GM21825 (cell line): ENCODE measurements at regions not wholly inside any gene's neighbourhood (a gene's known extent, or its start where the extent isn't known, plus 50 kb on each side); places are given as distances from the start of the nearest gene placed in this dataset.

ENCODE experiments used
- ATAC-seq: cut with Tn5 transposase; IDR thresholded peaks from one replicate; pipeline ENCODE4 v1.9.1; 2021; ENCODE audit warnings: mild to moderate bottlenecking, moderate library complexity; ENCODE audit not compliant: unreplicated experiment

DNA sequence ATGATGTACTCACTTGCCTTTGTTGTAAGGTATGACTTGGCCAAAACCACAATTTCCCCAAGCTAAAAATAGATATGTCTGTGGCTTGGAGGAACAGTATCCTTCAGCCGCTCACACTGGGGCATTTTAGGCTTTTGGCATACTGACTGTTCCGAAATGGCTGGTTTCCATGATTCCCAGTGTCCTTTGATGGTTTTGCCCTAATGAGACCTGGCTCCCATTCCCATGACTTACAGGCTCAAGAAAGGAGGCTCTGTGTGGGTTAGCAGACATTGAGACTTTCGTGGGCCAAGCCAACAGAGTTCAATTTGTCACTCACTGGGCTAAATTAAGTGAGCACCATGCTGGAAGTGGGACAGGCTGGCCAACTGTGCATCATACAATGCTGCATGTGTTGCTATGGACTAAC lies 150.6 kb downstream of the CEP135 start:
- ATAC-seq: no peak

DNA sequence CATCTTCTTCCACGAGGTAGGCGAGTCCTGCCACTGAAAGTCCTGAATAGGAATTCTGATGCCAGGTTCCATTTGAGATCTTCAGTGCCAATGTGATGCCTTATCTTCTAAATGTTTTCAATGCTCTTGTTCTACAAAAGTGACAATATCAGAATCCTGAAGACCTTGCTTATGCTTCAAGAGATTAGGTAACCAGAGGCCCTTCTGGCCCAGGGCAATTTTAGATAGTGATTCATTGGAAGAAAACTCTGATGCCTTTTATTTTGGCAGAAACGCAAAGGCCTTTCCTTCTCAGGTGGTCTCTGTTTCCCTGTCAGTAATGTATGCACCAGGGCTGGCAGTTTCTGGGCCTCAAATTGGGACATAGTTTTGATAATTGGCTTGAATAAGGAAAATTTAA lies 144.8 kb downstream of the CEP135 start:
- ATAC-seq: no peak

DNA sequence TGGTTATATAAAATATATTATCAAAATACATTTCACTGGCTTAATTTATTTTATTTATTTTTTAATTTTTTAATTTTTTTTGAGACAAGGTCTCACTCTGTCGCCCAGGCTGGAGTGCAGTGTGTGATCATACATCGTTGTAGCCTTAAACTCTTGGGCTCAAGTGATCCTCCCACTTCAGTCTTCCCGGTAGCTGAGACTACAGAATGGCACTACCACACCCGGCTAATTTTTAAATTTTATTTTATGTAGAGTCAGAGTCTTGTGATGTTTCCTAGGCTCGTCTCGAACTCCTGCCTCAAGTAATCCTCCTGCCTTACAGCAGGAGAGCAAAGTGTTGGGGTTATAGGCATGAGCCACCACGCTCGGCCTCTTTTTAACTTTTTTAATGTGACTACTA lies 143.8 kb downstream of the CEP135 start:
- ATAC-seq: no peak

DNA sequence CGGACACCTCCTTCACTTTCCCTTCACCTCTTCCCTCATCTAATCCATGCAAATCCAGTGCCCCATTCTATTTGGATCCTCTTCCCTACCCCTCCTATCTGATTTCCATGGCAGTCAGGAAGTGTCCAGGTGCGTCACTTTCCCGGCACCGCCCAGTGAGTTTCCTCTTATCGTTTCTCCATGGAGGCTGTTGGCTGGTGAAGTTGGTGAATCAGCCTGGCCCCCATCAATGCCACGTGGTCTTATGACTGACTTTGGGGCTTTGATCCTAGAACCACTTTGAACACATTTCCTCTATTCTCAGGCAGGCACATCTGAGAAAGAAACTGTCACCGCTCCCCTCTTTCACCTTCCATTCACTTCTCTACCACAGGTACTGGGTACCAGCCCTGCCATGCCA lies 137.8 kb downstream of the CEP135 start:
- ATAC-seq: no peak

DNA sequence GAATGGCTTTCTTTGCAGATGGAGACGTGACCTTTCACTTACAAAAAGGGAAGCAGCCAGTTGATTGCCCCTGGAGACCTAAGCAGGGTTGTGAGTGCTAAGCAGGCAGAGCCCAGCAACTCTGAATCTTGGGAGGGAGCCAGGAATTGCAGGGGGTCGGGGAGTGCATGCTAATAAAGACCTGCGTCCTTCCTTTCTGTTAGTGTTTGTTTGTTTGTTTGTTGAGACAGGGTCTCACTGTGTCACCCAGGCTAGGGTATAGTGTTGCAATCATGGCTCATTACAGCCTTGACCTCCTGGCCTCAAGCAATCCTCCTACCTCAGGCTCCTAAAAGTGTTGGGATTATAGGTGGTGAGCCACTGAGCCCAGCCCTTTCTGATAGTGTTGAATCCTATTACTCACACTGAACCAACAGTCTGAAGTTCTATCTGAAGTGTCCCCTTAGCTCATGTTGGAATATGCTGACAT lies 137.4 kb downstream of the CEP135 start:
- ATAC-seq: no peak

DNA sequence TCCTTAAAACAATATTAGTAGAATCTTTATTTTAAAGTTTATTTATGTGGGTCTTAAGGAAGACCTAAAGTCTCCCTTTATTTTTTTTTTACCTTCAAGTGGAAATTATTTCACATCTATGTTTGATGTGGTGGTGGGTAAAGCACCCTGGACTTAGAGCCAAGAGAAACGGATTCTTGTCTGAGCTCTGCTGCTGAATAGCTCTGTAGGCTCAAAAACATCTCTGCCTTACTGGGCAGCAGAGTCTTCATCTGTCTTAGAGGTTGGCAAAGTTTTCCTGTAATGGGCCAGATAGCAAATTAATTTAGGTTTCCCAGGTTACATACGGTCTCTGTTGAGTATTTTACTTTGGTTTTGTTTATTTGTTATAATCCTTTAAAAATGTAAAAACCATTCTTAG lies 136.5 kb downstream of the CEP135 start:
- ATAC-seq: no peak

DNA sequence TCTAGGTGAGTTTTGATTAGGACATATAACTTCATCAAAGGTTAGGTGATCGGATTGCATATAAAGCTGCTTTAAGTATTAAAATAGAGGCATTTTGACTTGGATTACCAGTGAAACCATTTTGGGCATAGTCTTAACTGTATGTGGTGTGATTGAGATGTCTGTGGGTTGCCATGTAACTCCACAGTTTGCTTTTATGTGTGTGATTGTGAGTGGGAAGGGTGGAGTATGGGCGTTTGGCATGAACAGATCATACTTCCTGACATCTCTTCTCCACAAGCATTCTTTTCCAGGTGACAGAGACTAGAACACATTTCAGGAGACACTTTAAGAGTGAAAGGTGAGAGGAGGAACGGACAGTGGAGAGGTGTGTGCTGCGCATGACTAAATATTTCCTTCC lies 136.1 kb downstream of the CEP135 start:
- no peak for ATAC-seq
